HG03558 (cell line): ENCODE measurements at regions not wholly inside any gene's neighbourhood (a gene's known extent, or its start where the extent isn't known, plus 50 kb on each side); places are given as distances from the start of the nearest gene placed in this dataset.
"Not testable (repeated sequence)": the region's sequence is repeated elsewhere in the genome, so short reads cannot be mapped to it uniquely, and the experiment has no call there.

ENCODE experiments used
- ATAC-seq: cut with Tn5 transposase; IDR thresholded peaks from one replicate; pipeline ENCODE4 v1.9.1; 2021; ENCODE audit warnings: moderate number of reproducible peaks; ENCODE audit not compliant: unreplicated experiment; ENCODE audit errors: extremely low read depth

- ATAC-seq: no peak
These were observed 630.7 kb upstream of the ZFP42 start for GRCh38 chr4:187364851-187365250.

DNA sequence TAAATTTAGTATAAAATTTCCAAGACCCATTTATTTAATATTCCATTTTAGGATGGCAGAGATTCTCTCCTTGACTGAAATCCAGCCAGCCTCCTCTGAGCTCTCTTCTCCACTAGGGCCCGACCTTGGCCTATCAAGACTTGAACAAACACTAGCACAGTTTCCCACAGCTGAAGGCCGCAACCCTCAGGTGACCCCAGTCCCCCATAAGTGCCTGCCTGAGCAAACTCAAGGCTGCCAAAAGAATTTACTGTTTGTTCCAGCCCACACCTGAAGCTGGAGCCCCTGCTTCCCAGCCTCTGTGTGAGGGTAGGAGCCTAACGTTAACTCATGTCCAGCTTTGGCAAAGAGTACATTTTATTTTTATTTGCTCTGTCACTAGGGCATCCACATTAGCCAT is 629.0 kb upstream of the ZFP42 start:
- no peak for ATAC-seq

GRCh38 chr4:187370918-187371317 is 624.7 kb upstream of the ZFP42 start:
- no peak for ATAC-seq

GRCh38 chr4:187378441-187378840 is 617.1 kb upstream of the ZFP42 start:
- no peak for ATAC-seq

- ATAC-seq: no peak
These were observed 615.4 kb upstream of the ZFP42 start for GRCh38 chr4:187380181-187380581.

DNA sequence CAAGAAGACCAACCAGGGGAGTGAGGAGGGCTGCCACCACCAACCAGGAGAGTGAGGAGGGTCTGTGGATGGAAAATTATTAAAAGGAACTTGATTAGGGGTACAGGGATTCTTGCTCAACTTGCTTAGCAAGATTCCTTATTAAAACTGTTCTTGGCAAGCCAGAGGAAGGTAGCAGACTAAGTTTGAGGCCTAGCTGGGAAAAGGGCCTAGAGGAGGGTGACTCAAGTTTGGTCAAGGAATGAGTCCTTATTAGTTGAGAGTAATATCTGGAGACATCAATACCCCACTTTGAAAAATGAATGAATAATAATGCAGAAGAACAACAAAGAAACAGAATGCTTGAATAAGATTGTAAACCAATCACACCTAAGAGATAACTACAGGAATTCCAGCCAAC is 612.4 kb upstream of the ZFP42 start:
- no peak for ATAC-seq

DNA sequence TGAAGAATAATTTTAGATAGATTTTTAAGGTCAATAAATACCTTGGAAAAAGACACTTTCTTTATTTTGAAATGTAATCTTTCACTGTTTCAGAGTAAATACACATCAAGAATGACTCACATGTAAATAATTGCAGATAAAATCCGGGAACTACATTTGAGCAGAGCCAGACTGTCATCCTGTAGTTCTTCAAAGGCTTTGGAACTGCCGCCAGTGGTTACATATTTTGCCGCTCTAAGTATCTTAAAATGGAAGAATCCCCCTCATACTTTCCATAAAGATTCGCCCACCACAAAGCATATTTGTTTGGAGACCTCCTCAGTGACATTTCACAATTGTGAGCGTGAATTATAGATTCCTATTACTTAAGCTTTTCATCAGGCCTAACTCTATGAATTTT is 607.8 kb upstream of the ZFP42 start:
- no peak for ATAC-seq

GRCh38 chr4:187389420-187389819 is 606.2 kb upstream of the ZFP42 start:
- no peak for ATAC-seq

- ATAC-seq: no peak
These were observed 604.9 kb upstream of the ZFP42 start for GRCh38 chr4:187390646-187391045.

GRCh38 chr4:187393531-187394344 is 601.8 kb upstream of the ZFP42 start:
- ATAC-seq: no peak

GRCh38 chr4:187396106-187396505 is 599.5 kb upstream of the ZFP42 start:
- no peak for ATAC-seq

DNA sequence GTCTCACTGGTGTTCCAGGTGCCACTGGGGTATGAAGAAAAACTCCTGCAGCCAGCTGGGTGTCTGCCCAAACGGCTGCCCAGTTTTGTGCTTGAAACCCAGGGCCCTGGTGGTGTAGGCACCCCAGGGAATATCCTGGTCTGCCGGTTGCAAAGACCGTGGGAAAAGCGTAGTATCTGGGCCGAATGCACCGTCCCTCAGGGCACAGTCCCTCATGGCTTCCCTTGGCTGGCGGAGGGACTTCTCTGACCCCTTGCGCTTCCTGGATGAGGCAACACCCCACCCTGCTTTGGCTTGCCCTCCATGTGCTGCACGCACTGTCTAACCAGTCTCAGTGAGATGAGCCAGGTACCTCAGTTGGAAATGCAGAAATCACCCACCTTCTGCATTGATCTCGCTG is 587.1 kb upstream of the ZFP42 start:
- ATAC-seq: not testable (repeated sequence)

DNA sequence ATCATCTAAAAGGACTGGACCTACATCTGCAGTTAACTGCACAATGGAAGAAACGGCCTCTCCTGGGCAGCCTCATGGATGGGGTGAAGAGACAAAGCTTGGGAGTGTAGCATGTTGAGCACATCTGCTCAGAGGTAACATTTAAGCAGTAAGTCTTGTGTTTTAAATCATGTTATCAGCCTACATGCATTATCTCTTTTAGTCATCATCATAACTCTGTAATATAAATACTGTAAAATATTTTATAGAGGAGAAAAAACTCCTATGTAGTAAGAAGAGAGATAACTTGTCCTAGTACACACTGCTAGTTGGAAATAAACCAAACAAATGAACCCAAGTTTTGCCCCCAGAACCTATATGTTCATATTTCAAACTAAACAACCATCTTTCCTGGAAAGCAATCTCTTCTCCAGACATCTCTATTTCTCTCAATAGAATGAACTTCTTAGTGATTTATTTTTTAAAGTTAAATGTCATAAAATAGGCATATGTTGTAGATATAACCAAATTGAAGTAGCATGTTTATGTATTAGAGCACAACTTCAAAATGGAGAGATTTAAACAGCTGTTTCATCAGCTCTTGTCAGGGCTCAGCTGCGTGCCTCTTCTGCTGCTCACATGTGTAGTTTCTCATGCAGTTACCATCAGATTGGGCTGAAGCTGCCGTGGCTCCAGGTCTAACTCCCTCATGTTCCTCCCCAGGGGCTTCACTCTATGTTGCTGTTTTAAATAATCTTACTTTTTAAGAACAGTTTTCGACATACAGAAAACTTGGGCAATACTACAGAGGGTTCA is 581.8 kb upstream of the ZFP42 start:
- no peak for ATAC-seq

- no peak for ATAC-seq
These were observed 580.9 kb upstream of the ZFP42 start for GRCh38 chr4:187414716-187415115.

GRCh38 chr4:187415231-187415630 is 580.3 kb upstream of the ZFP42 start:
- no peak for ATAC-seq

DNA sequence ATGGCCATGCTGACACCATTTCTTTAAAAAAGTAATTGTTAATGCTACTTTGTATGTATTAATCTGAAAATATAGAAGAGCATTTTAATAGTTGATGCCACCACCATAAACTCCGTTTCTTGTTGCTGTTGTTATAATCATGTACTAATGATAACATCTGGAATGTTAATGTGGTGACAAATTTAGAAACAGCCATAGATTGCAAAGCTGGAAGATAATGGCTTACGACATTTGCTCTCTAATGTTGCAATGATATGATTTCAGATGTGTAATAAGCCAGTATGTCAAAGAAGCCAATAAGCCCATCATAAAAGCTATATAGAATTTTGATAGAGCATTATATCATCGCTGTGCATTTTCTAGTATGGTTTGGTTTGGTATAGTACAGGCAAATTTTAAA is 579.4 kb upstream of the ZFP42 start:
- no peak for ATAC-seq

- ATAC-seq: no peak
These were observed 577.9 kb upstream of the ZFP42 start for GRCh38 chr4:187417721-187418120.

GRCh38 chr4:187422655-187423054 is 572.9 kb upstream of the ZFP42 start:
- ATAC-seq: no peak

GRCh38 chr4:187424636-187425035 is 570.9 kb upstream of the ZFP42 start:
- ATAC-seq: no peak

GRCh38 chr4:187426511-187426910 is 569.1 kb upstream of the ZFP42 start:
- no peak for ATAC-seq

DNA sequence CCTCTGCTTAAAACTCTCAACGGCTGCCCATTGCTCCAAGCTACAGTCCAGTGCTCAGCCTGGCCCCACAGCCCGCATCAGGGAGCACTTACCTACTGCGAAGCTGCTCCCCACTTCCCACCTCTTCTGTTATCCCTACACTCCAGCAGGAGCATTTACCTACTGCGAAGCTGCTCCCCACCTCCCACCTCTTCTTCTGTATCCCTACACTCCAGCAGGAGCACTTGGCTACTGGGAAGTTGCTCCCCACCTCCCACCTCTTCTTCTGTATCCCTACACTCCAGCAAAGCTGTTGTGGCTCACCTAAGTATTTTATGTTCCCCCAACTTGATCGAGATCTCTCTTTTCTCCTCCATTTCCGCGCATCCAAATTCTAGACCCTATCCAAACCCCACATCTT is 563.3 kb upstream of the ZFP42 start:
- no peak for ATAC-seq

DNA sequence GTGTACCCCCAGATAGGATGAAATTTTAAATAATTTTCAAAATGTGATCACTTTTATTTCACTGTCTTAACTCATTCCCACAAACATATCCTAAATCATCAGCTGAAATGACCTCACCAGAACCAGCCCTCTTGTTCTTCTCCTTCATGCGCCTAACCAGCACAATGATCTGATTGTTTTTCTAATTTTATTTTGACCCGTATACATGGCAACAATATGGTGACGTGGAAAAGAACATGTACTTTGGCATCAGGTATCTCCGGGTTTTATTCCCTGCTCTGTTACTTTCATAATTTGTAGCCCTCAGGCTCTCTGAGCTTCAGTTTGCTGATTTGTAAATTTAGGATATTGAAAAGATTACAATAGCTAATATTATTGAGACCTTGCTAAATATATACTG is 562.4 kb upstream of the ZFP42 start:
- no peak for ATAC-seq
